ENCODE measurements at regions not wholly inside any gene's neighbourhood (a gene's known extent, or its start where the extent isn't known, plus 50 kb on each side); places are given as distances from the start of the nearest gene placed in this dataset.

- no peak for TF ChIP-seq CTCF (conservative IDR thresholded peaks at IDR 0.05; ENCODE audit: low read depth in 2 of 2)
- no peak for TF ChIP-seq POLR2AphosphoS5 (IDR thresholded peaks at IDR 0.05; ENCODE audit: low read depth)
- no peak for TF ChIP-seq EZH2 (IDR thresholded peaks at IDR 0.05; ENCODE audit: low read depth, unreplicated experiment)
- TF ChIP-seq REST (IDR thresholded peaks at IDR 0.05; ENCODE audit: unreplicated experiment): no peak
- no peak for TF ChIP-seq EZH2phosphoT487 (IDR thresholded peaks at IDR 0.05; ENCODE audit: unreplicated experiment)
Observed at GRCh38 chrX:113728937-113729336, 854.9 kb upstream of the HTR2C start.

All from GM23338 (cell line).